NCI-H1092 (cell line): ENCODE measurements at regions not wholly inside any gene's neighbourhood (a gene's known extent, or its start where the extent isn't known, plus 50 kb on each side); places are given as distances from the start of the nearest gene placed in this dataset.

ENCODE experiments used
- DNase-seq: peaks from one replicate; lab custom pipeline; 2025; lab: John Stamatoyannopoulos, UW

DNA sequence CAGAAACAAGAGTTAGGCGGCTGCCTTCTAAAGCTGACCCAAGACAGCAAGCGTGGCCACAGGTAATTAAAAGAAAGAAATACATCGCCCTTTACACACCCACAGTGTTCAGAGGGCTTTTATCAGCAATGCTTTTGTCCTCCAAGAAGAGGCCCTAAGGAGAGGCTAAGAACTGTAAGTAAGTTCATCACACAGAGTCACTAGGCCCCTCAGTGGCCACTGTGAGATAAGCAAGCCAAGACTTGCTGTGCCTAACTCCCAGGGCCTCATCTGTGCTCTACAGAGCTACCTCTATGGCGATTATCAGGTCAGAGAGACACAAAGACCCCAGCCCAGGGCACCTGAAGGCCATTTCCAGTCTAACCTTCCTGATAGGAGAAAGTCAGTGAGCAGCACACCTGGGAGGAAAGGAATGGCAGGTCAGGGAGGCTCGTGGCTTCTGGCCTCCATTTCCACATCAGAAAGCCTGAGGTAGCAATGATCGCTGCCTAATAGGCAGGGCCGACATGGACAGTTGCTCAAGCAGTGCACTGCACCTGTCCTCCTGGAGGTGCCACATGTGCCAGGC, 545.2 kb upstream of the CDH11 start:
- DNase-seq: no peak

- no peak for DNase-seq
These were observed 544.5 kb upstream of the CDH11 start for GRCh38 chr16:65666132-65666941.

DNA sequence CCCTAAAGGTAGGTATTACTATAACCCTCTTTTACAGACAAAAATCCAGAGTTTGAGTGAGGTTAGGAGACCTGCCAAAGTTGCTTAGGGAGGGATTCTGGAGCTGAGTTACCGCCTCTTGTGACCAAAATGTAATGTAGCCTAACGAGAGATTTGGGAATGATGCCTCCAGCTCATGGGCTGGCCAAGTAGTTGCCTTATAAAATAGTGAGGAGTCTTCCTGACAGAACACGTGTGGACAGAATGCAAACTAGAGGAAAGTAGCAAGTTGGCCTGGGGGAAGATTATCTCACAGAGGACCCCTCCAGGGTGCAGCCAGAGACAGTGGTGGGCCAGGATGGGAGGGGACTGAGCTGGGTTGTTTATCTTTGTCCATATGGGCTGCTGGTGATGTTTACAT, 543.7 kb upstream of the CDH11 start:
- DNase-seq: no peak

GRCh38 chr16:65663774-65664173, 541.9 kb upstream of the CDH11 start:
- DNase-seq: no peak

GRCh38 chr16:65662256-65662655, 540.4 kb upstream of the CDH11 start:
- no peak for DNase-seq

- no peak for DNase-seq
These were observed 539.7 kb upstream of the CDH11 start for GRCh38 chr16:65661558-65661957.

DNA sequence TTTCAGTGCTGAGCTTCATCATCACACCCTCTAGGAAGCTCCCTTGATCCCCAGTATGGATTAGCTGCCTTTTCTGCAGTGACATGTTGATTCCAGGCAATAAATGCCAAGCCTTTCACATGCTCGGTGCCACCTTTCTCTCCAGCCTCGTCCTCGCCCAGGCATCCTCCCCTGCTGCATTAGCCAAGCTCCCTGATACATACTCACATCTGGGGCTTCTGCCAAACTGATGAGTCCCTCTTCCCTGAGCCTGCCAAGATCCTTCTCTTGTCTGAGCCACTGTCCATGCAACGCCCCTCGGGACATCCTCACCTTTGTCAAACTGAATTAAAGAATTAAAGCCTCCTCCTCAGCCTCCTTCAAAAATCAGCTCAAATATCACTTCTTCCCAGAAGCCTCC, 538.5 kb upstream of the CDH11 start:
- DNase-seq: no peak

DNA sequence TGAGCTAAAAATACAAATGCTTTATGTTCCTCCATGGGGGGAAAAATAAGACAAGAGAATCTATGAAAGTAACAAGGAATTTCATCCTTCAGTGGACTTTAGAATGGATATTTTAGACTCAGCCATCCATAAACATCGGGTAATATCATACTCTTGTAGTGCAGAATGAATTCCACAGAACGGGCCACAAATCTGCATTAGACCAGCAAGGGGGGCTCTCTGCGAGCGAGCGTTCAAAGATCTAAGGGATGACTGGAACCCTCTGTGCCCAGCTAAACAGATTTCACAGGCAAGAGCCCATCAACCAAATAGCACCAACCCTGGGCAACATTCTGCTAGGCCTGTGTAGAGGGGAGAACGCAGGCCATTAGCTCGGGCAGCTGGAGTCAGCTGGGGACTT, 537.9 kb upstream of the CDH11 start:
- DNase-seq: no peak

DNA sequence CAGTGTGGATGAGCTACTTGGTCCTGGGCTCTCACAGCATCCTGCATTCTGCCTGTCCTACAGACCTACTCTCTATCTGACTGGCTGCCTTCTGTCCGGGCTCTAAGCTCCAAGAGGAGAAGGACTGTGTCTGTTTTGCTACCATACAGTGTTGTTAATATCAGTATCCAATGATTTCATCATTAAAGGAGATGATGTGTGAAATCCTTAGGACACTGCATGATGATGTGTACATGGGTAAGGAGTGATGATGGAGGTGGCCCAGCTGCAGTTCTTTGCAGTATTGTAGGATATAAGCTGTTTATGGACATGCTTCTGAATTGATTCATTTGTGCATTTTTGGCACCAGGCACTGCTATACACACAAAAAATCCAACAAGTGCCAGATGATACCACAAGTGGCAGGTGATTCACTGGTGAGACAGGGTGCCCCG, 536.9 kb upstream of the CDH11 start:
- peak; percentile 13 for DNase-seq

- no peak for DNase-seq
These were observed 536.5 kb upstream of the CDH11 start for GRCh38 chr16:65658349-65658748.

DNA sequence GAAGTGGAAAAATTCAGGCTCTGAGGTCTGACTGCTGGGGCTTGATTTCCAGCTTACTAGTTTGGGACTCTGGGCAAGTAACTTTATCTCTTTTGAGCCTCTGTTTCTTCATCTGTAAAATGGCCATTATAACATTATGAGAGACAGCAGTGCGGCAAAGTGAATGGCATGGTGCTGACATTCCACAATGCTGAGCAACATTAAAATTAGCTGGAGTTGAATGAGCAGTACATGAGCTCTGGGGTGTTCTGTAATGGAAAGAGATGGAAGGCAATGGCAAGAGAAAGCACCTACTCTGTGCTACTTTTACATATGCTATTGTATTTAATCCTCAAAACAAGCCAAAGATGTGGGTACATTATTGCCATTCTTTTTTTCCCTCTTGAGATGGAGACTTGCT, 535.7 kb upstream of the CDH11 start:
- no peak for DNase-seq

DNA sequence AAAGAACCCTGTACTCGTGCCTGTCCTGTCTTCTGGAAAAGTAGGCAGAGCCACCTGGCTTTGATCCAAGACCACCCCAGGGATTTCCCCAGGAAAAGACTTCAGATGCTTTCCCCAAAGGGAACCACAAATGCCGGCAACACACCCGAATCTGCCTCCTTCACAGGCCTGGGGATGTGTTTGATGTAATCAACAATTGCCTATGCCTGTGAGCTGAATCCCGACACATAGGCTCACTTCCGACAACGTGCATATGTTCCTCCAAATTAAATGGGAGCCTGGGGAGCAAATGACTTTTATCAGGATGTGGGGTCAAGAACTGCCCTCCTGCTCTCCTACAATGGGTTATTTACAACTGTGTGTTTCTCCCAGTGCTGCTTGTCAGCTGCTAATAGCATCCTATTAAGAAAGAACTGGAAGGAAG, 535.2 kb upstream of the CDH11 start:
- DNase-seq: no peak

DNA sequence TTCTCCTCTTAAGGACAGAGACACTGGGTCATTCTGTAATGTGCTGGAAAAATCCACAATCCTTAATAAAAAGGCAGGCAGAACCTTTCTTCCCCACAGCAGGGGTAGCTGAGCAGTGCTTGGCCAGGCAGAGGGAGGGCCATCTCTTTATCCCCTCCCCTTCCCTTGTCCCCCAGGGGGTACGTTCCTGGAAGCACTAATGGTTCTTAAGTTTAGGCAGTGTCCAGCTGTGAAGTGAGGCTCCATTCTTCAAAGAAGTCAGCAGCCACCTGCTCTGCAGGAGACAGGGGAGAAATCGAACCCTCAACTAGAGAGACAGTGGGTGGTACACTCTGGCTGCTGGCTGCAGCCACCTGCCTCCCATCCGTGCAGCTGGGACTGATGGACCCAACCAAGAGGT, 533.9 kb upstream of the CDH11 start:
- DNase-seq: no peak

DNA sequence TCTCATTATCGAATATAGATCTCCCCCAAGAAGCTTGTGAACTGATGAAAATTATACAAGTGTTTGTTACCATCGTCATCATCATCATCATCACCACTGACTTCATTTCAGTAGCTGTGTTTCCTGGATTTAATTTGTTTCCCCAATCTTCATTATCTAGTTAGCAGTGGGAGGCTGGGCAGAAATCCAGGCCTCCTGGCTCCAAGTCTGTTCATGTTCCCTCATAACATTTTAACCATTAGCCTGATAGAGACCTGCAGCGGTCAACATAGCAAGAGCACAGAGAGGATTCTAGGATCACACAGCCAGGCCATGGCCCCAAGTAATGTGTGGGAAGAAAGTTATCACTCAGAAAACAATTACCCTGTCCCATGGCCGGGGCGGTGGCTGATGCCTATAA, 526.2 kb upstream of the CDH11 start:
- DNase-seq: no peak

DNA sequence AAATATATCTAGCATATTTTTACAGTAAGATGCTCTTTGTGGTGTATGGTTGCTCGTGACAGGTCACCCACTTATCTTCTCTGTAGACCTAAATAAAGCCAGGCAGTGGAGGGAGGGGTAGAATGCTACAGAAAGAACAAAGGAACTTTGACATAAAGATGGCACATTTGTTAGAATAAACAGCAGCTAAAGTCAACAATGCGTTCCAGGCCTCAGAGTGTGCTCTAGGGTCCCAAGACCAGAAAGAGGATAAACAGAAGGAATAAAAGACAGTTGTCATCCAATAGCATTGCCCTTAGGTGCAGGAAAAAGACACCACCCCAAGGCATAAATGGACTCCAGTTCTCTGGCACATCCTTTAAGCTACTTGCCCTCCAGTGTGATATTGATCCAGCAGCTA, 523.0 kb upstream of the CDH11 start:
- no peak for DNase-seq

GRCh38 chr16:65641762-65642289, 520.0 kb upstream of the CDH11 start:
- no peak for DNase-seq

DNA sequence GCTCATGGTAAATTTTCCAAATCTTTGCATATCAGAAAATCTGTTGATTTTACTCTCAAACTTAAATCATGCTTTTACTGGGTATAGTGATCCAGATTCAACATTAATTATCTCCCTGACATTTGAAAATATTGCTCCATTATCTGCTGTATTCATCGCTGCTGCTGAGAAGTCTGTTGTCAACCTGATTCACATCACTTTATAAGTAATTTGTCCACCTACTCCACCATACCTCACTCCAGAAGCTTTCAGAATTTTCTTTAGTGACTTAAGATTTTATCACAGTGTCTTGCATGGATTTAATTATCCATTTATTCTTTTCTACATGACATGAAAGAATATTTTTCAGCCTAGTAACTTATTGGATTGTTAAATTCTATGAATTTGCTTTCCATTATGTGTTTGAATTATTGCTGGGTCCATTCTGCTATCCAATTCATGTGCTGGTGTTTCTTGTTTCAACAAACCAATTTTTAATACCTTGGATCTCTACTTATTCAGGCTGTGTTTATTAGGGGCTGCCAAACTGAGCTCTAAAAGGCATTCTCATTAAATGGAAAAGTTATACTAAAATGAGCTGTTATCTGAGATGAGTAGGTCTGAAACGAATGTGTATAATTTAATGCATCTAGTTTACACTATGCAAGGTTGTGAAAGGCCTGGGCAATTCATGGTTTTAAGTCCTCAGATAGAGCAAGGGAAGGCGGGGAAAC, 519.3 kb upstream of the CDH11 start:
- DNase-seq: no peak

GRCh38 chr16:65634833-65635232, 513.0 kb upstream of the CDH11 start:
- DNase-seq: no peak

- no peak for DNase-seq
These were observed 512.4 kb upstream of the CDH11 start for GRCh38 chr16:65634291-65634690.

- DNase-seq: no peak
These were observed 502.8 kb upstream of the CDH11 start for GRCh38 chr16:65624666-65625065.

- no peak for DNase-seq
These were observed 502.4 kb upstream of the CDH11 start for GRCh38 chr16:65624229-65624628.

DNA sequence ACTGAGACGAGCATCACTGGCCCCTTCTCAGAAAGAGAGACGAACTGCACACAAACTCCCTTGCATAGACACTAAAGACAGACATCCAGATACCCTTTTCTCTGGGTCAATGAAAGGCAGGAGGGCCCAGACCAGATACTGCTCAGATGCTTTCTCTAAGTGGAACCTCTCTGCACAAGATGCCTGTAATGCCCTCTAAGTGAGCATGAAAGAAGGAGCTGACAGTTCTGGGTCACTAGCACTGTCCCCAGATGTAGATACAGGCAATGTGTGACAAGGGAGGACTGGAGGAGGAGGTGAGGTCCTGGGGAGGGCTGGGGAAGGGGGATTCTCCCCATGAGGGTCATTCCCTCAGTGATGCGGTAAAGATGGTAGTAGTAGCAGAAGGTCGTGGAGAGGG, 501.0 kb upstream of the CDH11 start:
- no peak for DNase-seq

GRCh38 chr16:65622151-65622550, 500.3 kb upstream of the CDH11 start:
- DNase-seq: no peak
